ENCODE measurements at regions not wholly inside any gene's neighbourhood (a gene's known extent, or its start where the extent isn't known, plus 50 kb on each side); places are given as distances from the start of the nearest gene placed in this dataset.

DNA sequence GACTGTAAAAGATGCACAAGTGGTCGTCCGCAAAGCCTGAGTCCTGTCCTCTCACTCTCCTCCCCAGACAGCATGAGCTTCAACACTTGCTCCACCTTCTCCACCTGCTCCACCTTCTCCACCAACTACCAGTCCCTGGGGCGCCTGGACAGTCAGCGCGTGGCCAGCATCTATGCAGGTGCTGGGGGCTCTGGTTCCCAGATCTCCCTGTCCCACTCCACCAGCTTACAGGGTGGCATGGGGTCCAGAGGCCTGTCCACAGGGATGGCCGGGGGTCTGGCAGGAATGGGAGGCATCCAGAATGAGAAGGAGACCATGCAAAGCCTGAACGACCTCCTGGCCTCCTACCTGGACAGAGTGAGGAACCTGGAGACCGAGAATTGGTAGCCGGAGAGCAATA is 162.2 kb upstream of the NT5E start:
- TF ChIP-seq, protein P1, sequence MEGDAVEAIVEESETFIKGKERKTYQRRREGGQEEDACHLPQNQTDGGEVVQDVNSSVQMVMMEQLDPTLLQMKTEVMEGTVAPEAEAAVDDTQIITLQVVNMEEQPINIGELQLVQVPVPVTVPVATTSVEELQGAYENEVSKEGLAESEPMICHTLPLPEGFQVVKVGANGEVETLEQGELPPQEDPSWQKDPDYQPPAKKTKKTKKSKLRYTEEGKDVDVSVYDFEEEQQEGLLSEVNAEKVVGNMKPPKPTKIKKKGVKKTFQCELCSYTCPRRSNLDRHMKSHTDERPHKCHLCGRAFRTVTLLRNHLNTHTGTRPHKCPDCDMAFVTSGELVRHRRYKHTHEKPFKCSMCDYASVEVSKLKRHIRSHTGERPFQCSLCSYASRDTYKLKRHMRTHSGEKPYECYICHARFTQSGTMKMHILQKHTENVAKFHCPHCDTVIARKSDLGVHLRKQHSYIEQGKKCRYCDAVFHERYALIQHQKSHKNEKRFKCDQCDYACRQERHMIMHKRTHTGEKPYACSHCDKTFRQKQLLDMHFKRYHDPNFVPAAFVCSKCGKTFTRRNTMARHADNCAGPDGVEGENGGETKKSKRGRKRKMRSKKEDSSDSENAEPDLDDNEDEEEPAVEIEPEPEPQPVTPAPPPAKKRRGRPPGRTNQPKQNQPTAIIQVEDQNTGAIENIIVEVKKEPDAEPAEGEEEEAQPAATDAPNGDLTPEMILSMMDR (IDR thresholded peaks at IDR 0.05), result no peak
- TF ChIP-seq EP300 (IDR thresholded peaks at IDR 0.05) (no peak), POLR2A (IDR thresholded peaks at IDR 0.05) (no peak)
